Stomach (tissue), 4 donors: ENCODE measurements at regions not wholly inside any gene's neighbourhood (a gene's known extent, or its start where the extent isn't known, plus 50 kb on each side); places are given as distances from the start of the nearest gene placed in this dataset.

Source experiments
- CTCF ChIP-seq, 7 experiments: fragments of 450-650 bp in 4 of 7; fragments of 200-600 bp in 3 of 7; sonication (generic) in 3 of 7; IDR thresholded peaks; one replicate each; pipeline ENCODE4 v1.5.1; 2016 to 2019; ENCODE audit warnings: antibody characterized with exemption in 7 of 7, control low read depth in 2 of 7, mild to moderate bottlenecking in 1 of 7
- POLR2A ChIP-seq, 4 donors: fragments of 450-650 bp; IDR thresholded peaks; one replicate each; pipeline ENCODE4 v1.6.1; 2016; ENCODE audit warnings: antibody characterized with exemption in 4 of 4, control low read depth in 2 of 4, mild to moderate bottlenecking in 1 of 4, moderate library complexity in 1 of 4

- TF ChIP-seq POLR2A (IDR thresholded peaks at IDR 0.05) (no peak), CTCF (IDR thresholded peaks at IDR 0.05) (no peak)
Observed at GRCh38 chr4:86500527-86500926, 93.6 kb upstream of the PTPN13 start.
